Activated CD4-positive, alpha-beta T cell treated with anti-CD3 and anti-CD28 coated beads, Interleukin-2, amount 10 ng/mL, durations not matched to agents 7 days and 5 days (primary cell): ENCODE measurements at regions not wholly inside any gene's neighbourhood (a gene's known extent, or its start where the extent isn't known, plus 50 kb on each side); places are given as distances from the start of the nearest gene placed in this dataset.
"Not testable (repeated sequence)": the region's sequence is repeated elsewhere in the genome, so short reads cannot be mapped to it uniquely, and the experiment has no call there.

ENCODE experiments used
- CTCF ChIA-PET: fragments of 350-600 bp; sonication (Branson Sonifier 250); formaldehyde crosslinking; loops from one replicate; lab custom pipeline; 2021; ENCODE audit warnings: antibody characterized with exemption; lab: Charles Lee
- POLR2A ChIA-PET: fragments of 350-600 bp; sonication (Branson Sonifier 250); formaldehyde crosslinking; loops from one replicate; lab custom pipeline; 2021; ENCODE audit warnings: antibody characterized with exemption; lab: Charles Lee
- DNase-seq: peaks from one replicate; pipeline ENCODE4 v3.0.0-alpha.2; 2020
- H3K27ac Mint-ChIP-seq: one replicate; pipeline ENCODE4 v1.8.0; 2021; ENCODE audit warnings: mild to moderate bottlenecking, moderate library complexity, mixed read lengths
- H3K27me3 Mint-ChIP-seq: one replicate; pipeline ENCODE4 v1.8.0; 2021; ENCODE audit warnings: mixed read lengths
- H3K36me3 Mint-ChIP-seq: one replicate; pipeline ENCODE4 v1.8.0; 2021; ENCODE audit warnings: low read depth, mixed read lengths
- H3K4me1 Mint-ChIP-seq: one replicate; pipeline ENCODE4 v1.8.0; 2021; ENCODE audit warnings: mixed read lengths
- H3K4me3 Mint-ChIP-seq: one replicate; pipeline ENCODE4 v1.8.0; 2021; ENCODE audit warnings: mild to moderate bottlenecking, moderate library complexity, mixed read lengths
- H3K9me3 Mint-ChIP-seq: one replicate; pipeline ENCODE4 v1.8.0; 2021; ENCODE audit warnings: mixed read lengths

- H3K4me3 Mint-ChIP-seq, DNase-seq, H3K36me3 Mint-ChIP-seq: not testable (repeated sequence)
Measured at GRCh38 chr12:127810459-127810858, 456.5 kb upstream of the TMEM132C start.

GRCh38 chr12:127811988-127812387 is 455.0 kb upstream of the TMEM132C start:
- no peak for DNase-seq
- no peaks in the 10 kb centered on the region for H3K4me1 Mint-ChIP-seq
- H3K36me3 Mint-ChIP-seq = no peaks in the 10 kb centered on the region
- no peaks in the 10 kb centered on the region for H3K27me3 Mint-ChIP-seq
- CTCF ChIA-PET = interaction anchor here (0.6 kb wide), 1 partner anchor 153 kb away, joined by 3 read pairs; no protein-coding TSS in a partner anchor
- POLR2A ChIA-PET = no interaction called here
- H3K27ac Mint-ChIP-seq = no peak overlapping the region
- peaks cover 6% of the 10 kb centered on the region for H3K9me3 Mint-ChIP-seq
- no peak overlapping the region for H3K4me3 Mint-ChIP-seq

More at GRCh38 chr12:127810459-127810858, 456.5 kb upstream of the TMEM132C start:
- CTCF ChIA-PET, POLR2A ChIA-PET, H3K4me1 Mint-ChIP-seq, H3K27ac Mint-ChIP-seq, H3K27me3 Mint-ChIP-seq, H3K9me3 Mint-ChIP-seq: not testable (repeated sequence)

GRCh38 chr12:127813147-127813546 is 453.8 kb upstream of the TMEM132C start:
- Mint-ChIP-seq H3K36me3 (no peaks in the 10 kb centered on the region), H3K27ac (no peak overlapping the region), H3K27me3 (no peaks in the 10 kb centered on the region), H3K4me1 (no peaks in the 10 kb centered on the region), H3K4me3 (no peak overlapping the region), H3K9me3 (peaks cover 6% of the 10 kb centered on the region)
- no peak for DNase-seq
- ChIA-PET POLR2A (no interaction called here), CTCF (no interaction called here)

GRCh38 chr12:127819056-127819455 is 447.9 kb upstream of the TMEM132C start:
- Mint-ChIP-seq H3K4me3 (no peak overlapping the region), H3K36me3 (no peaks in the 10 kb centered on the region), H3K27me3 (no peaks in the 10 kb centered on the region), H3K9me3 (peaks cover 7% of the 10 kb centered on the region), H3K27ac (no peak overlapping the region), H3K4me1 (no peaks in the 10 kb centered on the region)
- POLR2A ChIA-PET = no interaction called here
- no peak for DNase-seq
- CTCF ChIA-PET = interaction anchor here (0.6 to 0.7 kb wide), 2 partner anchors 133 to 774 kb away, joined by 3 read pairs; no protein-coding TSS in a partner anchor

- ChIA-PET POLR2A (no interaction called here), CTCF (no interaction called here)
- H3K27ac Mint-ChIP-seq = no peak overlapping the region
Measured at GRCh38 chr12:127820271-127820670, 446.7 kb upstream of the TMEM132C start.

GRCh38 chr12:127820846-127821245 is 446.1 kb upstream of the TMEM132C start:
- Mint-ChIP-seq H3K27ac (no peak overlapping the region), H3K9me3 (peaks cover 10% of the 10 kb centered on the region), H3K4me3 (no peak overlapping the region), H3K27me3 (no peaks in the 10 kb centered on the region), H3K36me3 (no peaks in the 10 kb centered on the region), H3K4me1 (no peaks in the 10 kb centered on the region)
- DNase-seq = no peak
- ChIA-PET CTCF (no interaction called here), POLR2A (no interaction called here)

More at GRCh38 chr12:127820271-127820670, 446.7 kb upstream of the TMEM132C start:
- Mint-ChIP-seq H3K36me3 (no peaks in the 10 kb centered on the region), H3K4me1 (no peaks in the 10 kb centered on the region), H3K27me3 (no peaks in the 10 kb centered on the region), H3K9me3 (peaks cover 7% of the 10 kb centered on the region), H3K4me3 (no peak overlapping the region)
- DNase-seq = no peak

GRCh38 chr12:127822809-127823411 is 444.1 kb upstream of the TMEM132C start:
- Mint-ChIP-seq H3K4me1 (no peaks in the 10 kb centered on the region), H3K9me3 (peaks cover 19% of the 10 kb centered on the region), H3K27me3 (no peaks in the 10 kb centered on the region), H3K27ac (no peak overlapping the region), H3K4me3 (no peak overlapping the region), H3K36me3 (no peaks in the 10 kb centered on the region)
- DNase-seq = no peak
- ChIA-PET POLR2A (no interaction called here), CTCF (no interaction called here)

- Mint-ChIP-seq H3K36me3 (no peaks in the 10 kb centered on the region), H3K27me3 (no peaks in the 10 kb centered on the region), H3K4me1 (no peaks in the 10 kb centered on the region), H3K9me3 (peaks cover 23% of the 10 kb centered on the region), H3K27ac (no peak overlapping the region), H3K4me3 (no peak overlapping the region)
- ChIA-PET CTCF (no interaction called here), POLR2A (no interaction called here)
- no peak for DNase-seq
Measured at GRCh38 chr12:127823801-127824200, 443.2 kb upstream of the TMEM132C start.

- Mint-ChIP-seq H3K36me3 (no peaks in the 10 kb centered on the region), H3K9me3 (peaks cover 17% of the 10 kb centered on the region), H3K4me3 (no peak overlapping the region), H3K27me3 (no peaks in the 10 kb centered on the region), H3K4me1 (no peaks in the 10 kb centered on the region), H3K27ac (no peak overlapping the region)
- CTCF ChIA-PET = no interaction called here
- DNase-seq = no peak
- POLR2A ChIA-PET = no interaction called here
Measured at GRCh38 chr12:127829281-127830064, 437.5 kb upstream of the TMEM132C start.

- CTCF ChIA-PET = no interaction called here
- POLR2A ChIA-PET = no interaction called here
- Mint-ChIP-seq H3K9me3 (peaks cover 18% of the 10 kb centered on the region), H3K4me3 (no peak overlapping the region), H3K27me3 (no peaks in the 10 kb centered on the region), H3K4me1 (no peaks in the 10 kb centered on the region), H3K36me3 (no peaks in the 10 kb centered on the region), H3K27ac (no peak overlapping the region)
- DNase-seq = no peak
Measured at GRCh38 chr12:127830065-127830460, 436.9 kb upstream of the TMEM132C start.

- ChIA-PET CTCF (no interaction called here), POLR2A (no interaction called here)
- peaks cover 16% of the 10 kb centered on the region for H3K9me3 Mint-ChIP-seq
- H3K27me3 Mint-ChIP-seq = no peaks in the 10 kb centered on the region
- H3K36me3 Mint-ChIP-seq = no peaks in the 10 kb centered on the region
- no peak overlapping the region for H3K27ac Mint-ChIP-seq
- H3K4me3 Mint-ChIP-seq = no peak overlapping the region
- H3K4me1 Mint-ChIP-seq = no peaks in the 10 kb centered on the region
- DNase-seq = no peak
Measured at GRCh38 chr12:127830730-127831129, 436.2 kb upstream of the TMEM132C start.

GRCh38 chr12:127832172-127832571 is 434.8 kb upstream of the TMEM132C start:
- Mint-ChIP-seq H3K4me3 (no peak overlapping the region), H3K27ac (no peak overlapping the region), H3K9me3 (peaks cover 8% of the 10 kb centered on the region), H3K4me1 (no peaks in the 10 kb centered on the region), H3K27me3 (no peaks in the 10 kb centered on the region), H3K36me3 (no peaks in the 10 kb centered on the region)
- POLR2A ChIA-PET = no interaction called here
- CTCF ChIA-PET = no interaction called here
- DNase-seq = no peak

GRCh38 chr12:127836802-127837201 is 430.2 kb upstream of the TMEM132C start:
- H3K4me3 Mint-ChIP-seq, H3K36me3 Mint-ChIP-seq, H3K27me3 Mint-ChIP-seq, H3K27ac Mint-ChIP-seq, DNase-seq, H3K4me1 Mint-ChIP-seq, POLR2A ChIA-PET, CTCF ChIA-PET: not testable (repeated sequence)
- H3K9me3 Mint-ChIP-seq = peaks cover 10% of the 10 kb centered on the region
